CD4-positive, CD25-positive, alpha-beta regulatory T cell (primary cell): ENCODE measurements at regions not wholly inside any gene's neighbourhood (a gene's known extent, or its start where the extent isn't known, plus 50 kb on each side); places are given as distances from the start of the nearest gene placed in this dataset.
"Not testable (repeated sequence)": the region's sequence is repeated elsewhere in the genome, so short reads cannot be mapped to it uniquely, and the experiment has no call there.

Experiments
- ATAC-seq, 2 donors: fragments of 150-1000 bp; cut with Tn5 transposase; one replicate each; pipeline ENCODE4 v1.10.0; 2021; ENCODE audit warnings: low read depth in 2 of 2, moderate number of reproducible peaks in 2 of 2, moderate library complexity in 1 of 2
- DNase-seq, 3 donors: peaks; one replicate each; pipeline versions ENCODE4 v3.0.0 to v3.0.0-alpha.2; 2012 to 2022; ENCODE audit warnings: mixed read lengths in 1 of 3
- H3K27ac ChIP-seq: one replicate; pipeline ENCODE4 v1.7.0; 2013; ENCODE audit warnings: mild to moderate bottlenecking, low read length; ENCODE audit not compliant: insufficient read depth, poor library complexity, severe bottlenecking
- H3K27me3 ChIP-seq: one replicate; pipeline ENCODE4 v1.7.0; 2013; ENCODE audit warnings: low read length; ENCODE audit not compliant: control insufficient read depth, insufficient read depth
- H3K36me3 ChIP-seq: one replicate; pipeline ENCODE4 v1.7.0; 2013; ENCODE audit warnings: mild to moderate bottlenecking, low read length, moderate library complexity; ENCODE audit not compliant: control insufficient read depth, insufficient read depth
- H3K4me1 ChIP-seq: 2 replicates; pipeline ENCODE4 v1.7.0; 2013; ENCODE audit warnings: mild to moderate bottlenecking, low read length; ENCODE audit not compliant: insufficient read depth, control insufficient read depth, poor library complexity, severe bottlenecking
- H3K4me3 ChIP-seq: one replicate; pipeline ENCODE4 v1.7.0; 2013; ENCODE audit warnings: low read depth, mild to moderate bottlenecking, low read length, moderate library complexity
- H3K9me3 ChIP-seq, 2 experiments: 1 replicate in 1 of 2; 2 replicates in 1 of 2; pipeline ENCODE4 v1.7.0; 2013; ENCODE audit warnings: low read length in 2 of 2, mild to moderate bottlenecking in 1 of 2, moderate library complexity in 1 of 2; ENCODE audit not compliant: control insufficient read depth in 2 of 2
- H3K27ac Mint-ChIP-seq, 3 donors: one replicate each; pipeline ENCODE4 v1.8.0; 2020 to 2022; ENCODE audit warnings: mild to moderate bottlenecking in 3 of 3, mixed read lengths in 3 of 3, moderate library complexity in 2 of 3
- H3K27me3 Mint-ChIP-seq: one replicate; pipeline ENCODE4 v1.8.0; 2022; ENCODE audit warnings: mild to moderate bottlenecking, mixed read lengths
- H3K36me3 Mint-ChIP-seq: one replicate; pipeline ENCODE4 v1.8.0; 2020; ENCODE audit warnings: mixed read lengths
- H3K4me1 Mint-ChIP-seq, 4 donors: one replicate each; pipeline ENCODE4 v1.8.0; 2020 to 2022; ENCODE audit warnings: mixed read lengths in 4 of 4, mild to moderate bottlenecking in 1 of 4
- H3K4me3 Mint-ChIP-seq, 4 donors: one replicate each; pipeline ENCODE4 v1.8.0; 2020 to 2022; ENCODE audit warnings: mild to moderate bottlenecking in 4 of 4, mixed read lengths in 4 of 4, moderate library complexity in 3 of 4
- H3K9me3 Mint-ChIP-seq, 7 donors: one replicate each; pipeline ENCODE4 v1.8.0; 2020 to 2022; ENCODE audit warnings: mixed read lengths in 7 of 7, mild to moderate bottlenecking in 3 of 7, moderate library complexity in 2 of 7

GRCh38 chr11:134987822-134988221 is 575.8 kb upstream of the B3GAT1 start:
- Histone ChIP-seq H3K27ac (no peak overlapping the region), H3K27me3 (no peaks in the 10 kb centered on the region), H3K4me1 (no peaks in the 10 kb centered on the region), H3K9me3 (no peaks in the 10 kb centered on the region), H3K36me3 (no peaks in the 10 kb centered on the region), H3K4me3 (no peak overlapping the region)
- no peaks in the 10 kb centered on the region for H3K4me1 Mint-ChIP-seq
- no peak overlapping the region for H3K4me3 Mint-ChIP-seq
- no peak overlapping the region for H3K27ac Mint-ChIP-seq
- no peak for DNase-seq
- no peak for ATAC-seq
- peaks cover 0 to 2% (median 1%) of the 10 kb centered on the region in 7 donors for H3K9me3 Mint-ChIP-seq
- H3K36me3 Mint-ChIP-seq: no peaks in the 10 kb centered on the region
- no peaks in the 10 kb centered on the region for H3K27me3 Mint-ChIP-seq

- H3K27me3 ChIP-seq: no peaks in the 10 kb centered on the region
- no peaks in the 10 kb centered on the region for H3K27me3 Mint-ChIP-seq
These were observed 575.3 kb upstream of the B3GAT1 start for GRCh38 chr11:134987223-134987768.

GRCh38 chr11:134984421-134984820 is 572.4 kb upstream of the B3GAT1 start:
- Mint-ChIP-seq H3K4me1 (no peaks in the 10 kb centered on the region), H3K36me3 (no peaks in the 10 kb centered on the region), H3K4me3 (no peak overlapping the region), H3K27me3 (no peaks in the 10 kb centered on the region), H3K9me3 (peaks cover 0 to 3% (median 0%) of the 10 kb centered on the region in 7 donors), H3K27ac (peak overlapping the region in 1 of 3 donors; percentile 63)
- ATAC-seq: no peak
- Histone ChIP-seq H3K4me1 (no peaks in the 10 kb centered on the region), H3K27ac (no peak overlapping the region), H3K4me3 (no peak overlapping the region), H3K9me3 (no peaks in the 10 kb centered on the region), H3K27me3 (no peaks in the 10 kb centered on the region), H3K36me3 (no peaks in the 10 kb centered on the region)
- no peak for DNase-seq

More at GRCh38 chr11:134987223-134987768, 575.3 kb upstream of the B3GAT1 start:
- no peak overlapping the region for H3K27ac ChIP-seq
- no peak for ATAC-seq
- no peaks in the 10 kb centered on the region for H3K4me1 ChIP-seq
- no peaks in the 10 kb centered on the region for H3K4me1 Mint-ChIP-seq
- H3K36me3 ChIP-seq: no peaks in the 10 kb centered on the region
- no peak for DNase-seq
- no peak overlapping the region for H3K4me3 ChIP-seq
- H3K36me3 Mint-ChIP-seq: no peaks in the 10 kb centered on the region
- H3K9me3 Mint-ChIP-seq: peaks cover 0 to 2% (median 1%) of the 10 kb centered on the region in 7 donors
- H3K27ac Mint-ChIP-seq: no peak overlapping the region
- peak overlapping the region in 1 of 4 donors; percentile 4 for H3K4me3 Mint-ChIP-seq
- no peaks in the 10 kb centered on the region for H3K9me3 ChIP-seq

GRCh38 chr11:134982432-134982831 is 570.4 kb upstream of the B3GAT1 start:
- not testable (repeated sequence) for H3K27me3 ChIP-seq, H3K4me1 Mint-ChIP-seq, H3K36me3 Mint-ChIP-seq

GRCh38 chr11:134981835-134982234 is 569.8 kb upstream of the B3GAT1 start:
- peaks cover 0 to 3% (median 0%) of the 10 kb centered on the region in 7 donors for H3K9me3 Mint-ChIP-seq
- no peaks in the 10 kb centered on the region for H3K4me1 Mint-ChIP-seq
- no peak overlapping the region for H3K27ac Mint-ChIP-seq
- no peak overlapping the region for H3K4me3 ChIP-seq
- no peak for DNase-seq
- no peak for ATAC-seq
- peaks cover 4% of the 10 kb centered on the region for H3K27me3 Mint-ChIP-seq
- no peak overlapping the region for H3K27ac ChIP-seq
- H3K4me3 Mint-ChIP-seq: no peak overlapping the region
- no peaks in the 10 kb centered on the region for H3K9me3 ChIP-seq
- no peaks in the 10 kb centered on the region for H3K36me3 ChIP-seq
- no peaks in the 10 kb centered on the region for H3K27me3 ChIP-seq
- no peaks in the 10 kb centered on the region for H3K36me3 Mint-ChIP-seq
- no peaks in the 10 kb centered on the region for H3K4me1 ChIP-seq

More at GRCh38 chr11:134982432-134982831, 570.4 kb upstream of the B3GAT1 start:
- not testable (repeated sequence) for H3K4me3 Mint-ChIP-seq, DNase-seq, H3K36me3 ChIP-seq, ATAC-seq, H3K4me3 ChIP-seq, H3K27me3 Mint-ChIP-seq, H3K9me3 ChIP-seq, H3K4me1 ChIP-seq, H3K27ac ChIP-seq, H3K27ac Mint-ChIP-seq, H3K9me3 Mint-ChIP-seq

- no peak overlapping the region for H3K27ac ChIP-seq
- Mint-ChIP-seq H3K9me3 (peaks cover 0 to 3% (median 0%) of the 10 kb centered on the region in 7 donors), H3K4me1 (no peaks in the 10 kb centered on the region), H3K36me3 (no peaks in the 10 kb centered on the region), H3K27me3 (peaks cover 4% of the 10 kb centered on the region), H3K27ac (no peak overlapping the region), H3K4me3 (no peak overlapping the region)
- DNase-seq: no peak
- H3K4me3 ChIP-seq: no peak overlapping the region
- H3K27me3 ChIP-seq: no peaks in the 10 kb centered on the region
- no peaks in the 10 kb centered on the region for H3K9me3 ChIP-seq
- no peaks in the 10 kb centered on the region for H3K4me1 ChIP-seq
- H3K36me3 ChIP-seq: no peaks in the 10 kb centered on the region
- ATAC-seq: no peak
These were observed 569.0 kb upstream of the B3GAT1 start for GRCh38 chr11:134980819-134981710.

GRCh38 chr11:134979089-134979457 is 567.0 kb upstream of the B3GAT1 start:
- not testable (repeated sequence) for H3K27me3 Mint-ChIP-seq, H3K36me3 Mint-ChIP-seq, DNase-seq, ATAC-seq, H3K4me3 Mint-ChIP-seq, H3K4me1 ChIP-seq, H3K27me3 ChIP-seq, H3K27ac ChIP-seq, H3K9me3 ChIP-seq, H3K4me1 Mint-ChIP-seq, H3K4me3 ChIP-seq, H3K27ac Mint-ChIP-seq, H3K9me3 Mint-ChIP-seq, H3K36me3 ChIP-seq
